ENCODE measurements at regions not wholly inside any gene's neighbourhood (a gene's known extent, or its start where the extent isn't known, plus 50 kb on each side); places are given as distances from the start of the nearest gene placed in this dataset.

DNA sequence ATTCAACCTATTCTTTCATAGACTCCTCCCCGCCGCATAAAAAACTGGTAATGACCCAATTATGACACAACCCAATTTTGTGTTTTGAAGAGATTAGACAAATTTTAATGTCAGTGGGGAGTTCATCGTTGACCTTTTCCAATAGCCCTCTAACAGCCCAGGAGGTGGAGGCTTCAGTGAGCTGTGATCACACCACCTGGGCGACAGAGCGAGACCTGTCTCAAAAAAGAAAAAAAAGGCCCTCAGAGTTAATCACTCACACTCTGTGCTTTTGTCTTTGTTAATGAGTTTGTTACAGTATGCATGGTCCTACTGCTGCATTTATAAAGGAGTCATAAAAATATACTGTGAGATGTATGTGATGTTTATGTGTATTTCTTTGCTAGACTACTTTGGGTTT is 510.6 kb downstream of the CPS1 start:
- no peak for DNase-seq (ENCODE audit: low read depth)

DNA sequence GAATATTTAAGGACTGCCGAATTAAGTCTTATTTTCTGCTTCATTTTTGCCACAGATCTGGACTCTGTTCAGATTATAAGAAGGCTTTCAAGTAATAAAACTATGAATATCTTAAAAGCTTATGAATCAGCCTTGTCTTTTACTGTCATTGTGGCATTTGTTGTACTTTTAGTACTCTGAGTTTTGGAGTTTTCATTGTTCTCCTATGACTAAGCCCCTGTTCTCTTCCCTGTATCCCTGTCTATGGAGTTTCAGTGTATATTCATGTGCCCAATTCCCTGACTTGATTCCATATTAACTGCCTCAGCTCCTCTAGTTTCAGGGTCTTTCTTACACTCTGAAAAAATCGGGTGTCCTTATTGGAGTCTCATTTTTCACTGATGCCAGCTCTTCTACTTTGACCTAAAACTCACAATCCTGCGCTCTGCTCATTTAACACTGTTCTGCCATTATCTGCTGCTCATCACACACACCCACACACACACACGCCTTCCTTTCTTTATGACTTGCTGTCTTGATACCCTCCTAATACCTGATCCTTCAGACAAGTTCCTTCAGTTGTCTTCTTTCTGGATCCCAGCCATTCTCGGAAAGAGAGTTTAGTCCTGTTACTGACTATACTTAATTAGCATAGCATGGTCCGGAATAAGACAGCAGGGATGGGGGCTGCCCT is 511.8 kb downstream of the CPS1 start:
- DNase-seq (ENCODE audit: low read depth): no peak

DNA sequence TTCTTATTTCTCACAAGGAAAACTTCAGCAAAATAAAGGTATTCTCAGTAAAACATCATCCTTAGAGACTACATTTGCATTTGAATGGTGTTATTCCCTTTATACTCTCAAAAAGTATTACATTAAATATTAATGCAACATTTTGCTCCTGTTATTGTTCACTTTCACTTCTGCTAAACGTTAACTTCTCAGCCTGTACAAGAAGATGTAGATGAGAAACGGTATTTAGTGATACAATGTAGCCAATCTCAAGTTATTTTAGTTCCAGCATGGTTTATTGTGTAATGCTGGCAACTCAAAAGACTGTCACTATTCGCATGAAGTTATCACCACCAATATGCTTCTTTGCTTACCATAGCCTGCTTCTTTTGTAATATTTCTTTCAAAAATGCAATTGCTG is 514.1 kb downstream of the CPS1 start:
- DNase-seq (ENCODE audit: low read depth): no peak

DNA sequence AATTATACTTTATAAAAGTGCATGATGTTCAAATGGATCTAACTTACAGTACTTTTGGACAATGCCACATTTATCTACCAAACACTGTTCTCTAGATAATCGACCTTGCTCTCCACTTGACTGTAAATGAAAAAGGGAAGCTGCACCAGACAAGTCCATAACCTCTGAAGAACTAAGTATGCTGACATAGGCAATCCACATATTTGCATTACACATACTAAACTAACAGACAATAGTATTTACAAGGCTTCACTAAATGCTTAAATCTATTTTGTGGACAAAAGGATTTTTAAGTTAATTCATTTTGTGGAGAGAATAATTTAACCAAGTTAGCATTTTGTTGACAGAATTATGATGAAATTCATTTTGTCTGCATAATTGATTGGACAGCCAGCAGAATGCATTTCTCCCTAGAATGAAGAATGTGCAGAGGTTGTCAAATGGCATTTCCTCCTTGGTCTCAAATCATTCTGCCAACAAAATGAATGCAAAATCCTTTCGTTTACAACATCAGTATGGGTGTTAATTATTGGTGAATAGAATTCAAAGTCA is 520.9 kb downstream of the CPS1 start:
- DNase-seq (ENCODE audit: low read depth): no peak

DNA sequence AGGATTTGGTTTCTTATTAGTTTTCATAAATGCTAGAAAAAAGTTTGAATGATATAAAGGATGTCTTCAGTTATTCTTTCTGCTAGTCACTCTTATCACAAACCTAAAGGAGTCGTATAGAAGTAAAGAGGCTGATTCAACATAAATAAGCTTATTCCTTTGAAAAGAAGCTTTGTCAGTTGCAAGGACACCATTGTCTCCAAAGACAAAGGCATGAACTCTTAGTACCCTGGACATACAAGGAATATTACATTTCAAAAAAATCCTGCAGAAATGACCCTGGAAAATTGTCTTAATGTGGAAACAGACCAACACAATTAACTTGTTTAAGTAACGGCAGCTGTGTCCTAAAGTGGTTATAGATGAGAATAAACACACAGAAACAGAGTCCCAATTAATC is 528.0 kb downstream of the CPS1 start:
- no peak for DNase-seq (ENCODE audit: low read depth)

DNA sequence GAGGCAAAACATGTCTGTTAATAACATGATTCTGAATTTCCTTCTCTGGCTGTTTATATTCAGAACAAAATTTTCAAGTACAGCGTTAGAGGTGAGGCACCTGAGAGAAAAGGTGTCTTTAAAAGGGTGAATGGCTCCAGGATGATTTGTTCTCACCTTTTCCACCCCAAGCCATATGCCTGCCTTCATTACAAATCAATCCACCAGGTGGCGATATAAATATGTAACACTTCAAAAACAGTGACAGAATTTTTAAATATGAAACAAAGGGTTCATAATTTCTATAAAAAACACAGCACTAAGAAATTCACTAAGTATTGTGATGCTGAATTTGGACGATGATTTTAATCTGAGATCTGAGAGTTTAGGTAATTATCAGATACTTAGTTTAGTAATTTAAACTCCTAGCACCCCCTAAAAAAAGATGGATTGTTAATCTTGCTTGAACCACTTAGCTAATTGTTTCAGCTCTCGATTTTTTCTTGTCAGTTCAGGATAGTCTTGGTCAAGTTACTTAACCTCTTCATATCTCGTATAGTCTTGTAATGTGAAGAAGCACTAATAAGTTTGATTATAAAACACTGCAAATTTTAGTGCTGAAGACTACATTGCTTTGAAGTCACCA is 528.8 kb downstream of the CPS1 start:
- DNase-seq (ENCODE audit: low read depth): peak; percentile 16

DNA sequence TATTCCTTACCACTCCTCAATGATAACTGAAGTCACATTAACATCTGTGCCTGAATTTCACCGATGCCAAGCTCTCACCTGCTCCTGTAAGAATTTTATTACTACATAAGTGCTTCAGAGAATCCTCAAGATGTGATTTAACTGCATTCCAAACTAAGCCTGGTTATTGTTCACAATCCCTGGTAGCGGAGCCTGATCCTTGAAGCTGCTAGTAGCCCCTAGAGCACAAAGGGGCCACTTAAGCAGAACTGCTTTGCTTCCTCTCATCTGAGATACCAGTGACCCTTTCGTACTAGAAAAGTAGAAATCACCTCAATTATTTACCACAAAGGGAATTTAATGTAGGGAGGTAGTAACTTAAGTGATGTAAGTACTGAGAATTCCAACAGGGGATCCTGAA is 529.6 kb downstream of the CPS1 start:
- no peak for DNase-seq (ENCODE audit: low read depth)

DNA sequence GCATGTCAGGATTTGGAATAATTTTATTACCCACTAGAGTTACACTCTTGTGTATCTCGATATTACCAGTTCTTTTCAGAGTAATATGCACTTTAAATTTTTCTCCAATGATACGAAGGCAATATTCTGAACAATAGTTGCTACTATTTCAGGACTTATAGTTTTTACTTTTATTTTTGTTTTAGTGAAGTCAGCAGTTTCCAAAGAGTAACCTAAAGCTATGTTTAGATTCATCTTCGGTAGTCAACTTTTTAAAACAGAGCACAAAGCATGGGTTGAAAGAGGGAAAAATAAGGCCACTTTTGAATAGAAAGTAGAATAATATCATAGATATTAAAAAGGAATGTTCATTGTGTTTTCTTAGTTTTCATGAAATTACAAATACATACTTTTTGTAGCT is 532.7 kb downstream of the CPS1 start:
- DNase-seq (ENCODE audit: low read depth): no peak

DNA sequence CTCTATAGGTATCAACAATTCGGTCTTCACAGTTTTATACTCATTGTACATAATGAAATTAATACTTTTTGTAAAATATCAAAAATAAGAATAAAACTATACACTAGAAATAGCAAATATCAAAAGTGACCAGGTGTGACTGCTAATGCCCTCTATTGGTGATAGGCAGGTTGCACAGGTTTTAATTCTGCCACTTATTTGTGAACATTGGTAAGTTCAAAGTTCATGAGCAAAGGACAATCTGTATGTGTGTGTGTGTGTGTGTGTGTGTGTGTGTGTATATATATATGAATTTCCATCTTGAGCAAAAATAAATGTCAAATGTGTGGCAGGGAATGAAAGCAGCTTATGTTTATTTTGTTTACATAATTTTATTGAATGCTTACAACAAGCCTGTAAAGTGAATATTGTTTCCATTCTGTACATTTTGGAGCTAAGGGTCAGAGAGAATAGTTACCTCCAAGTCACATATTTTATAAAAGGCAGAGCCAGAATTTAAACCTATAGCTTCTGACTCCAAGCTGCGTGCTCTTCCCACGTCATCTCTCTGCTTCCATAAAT is 537.4 kb downstream of the CPS1 start:
- no peak for DNase-seq (ENCODE audit: low read depth)

DNA sequence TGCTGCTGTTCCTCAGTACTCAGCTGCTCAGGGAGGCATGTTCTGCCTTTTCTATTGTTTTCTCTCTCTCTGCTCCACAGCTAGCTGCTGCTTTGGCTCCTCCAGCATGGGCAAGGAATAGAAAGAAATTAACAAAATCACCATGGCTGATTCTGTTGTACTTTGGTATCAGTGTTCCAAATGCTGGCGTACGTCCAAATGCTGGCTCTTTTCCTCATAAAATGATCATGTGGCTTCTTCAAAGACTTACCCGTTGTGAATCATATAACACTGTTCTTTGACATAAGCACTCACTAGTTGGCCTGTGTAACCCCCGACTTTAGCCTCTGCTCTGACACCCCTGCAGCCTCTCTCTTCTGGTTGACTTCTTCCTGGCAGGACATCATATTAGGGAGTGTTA is 547.6 kb downstream of the CPS1 start:
- no peak for DNase-seq (ENCODE audit: low read depth)

DNA sequence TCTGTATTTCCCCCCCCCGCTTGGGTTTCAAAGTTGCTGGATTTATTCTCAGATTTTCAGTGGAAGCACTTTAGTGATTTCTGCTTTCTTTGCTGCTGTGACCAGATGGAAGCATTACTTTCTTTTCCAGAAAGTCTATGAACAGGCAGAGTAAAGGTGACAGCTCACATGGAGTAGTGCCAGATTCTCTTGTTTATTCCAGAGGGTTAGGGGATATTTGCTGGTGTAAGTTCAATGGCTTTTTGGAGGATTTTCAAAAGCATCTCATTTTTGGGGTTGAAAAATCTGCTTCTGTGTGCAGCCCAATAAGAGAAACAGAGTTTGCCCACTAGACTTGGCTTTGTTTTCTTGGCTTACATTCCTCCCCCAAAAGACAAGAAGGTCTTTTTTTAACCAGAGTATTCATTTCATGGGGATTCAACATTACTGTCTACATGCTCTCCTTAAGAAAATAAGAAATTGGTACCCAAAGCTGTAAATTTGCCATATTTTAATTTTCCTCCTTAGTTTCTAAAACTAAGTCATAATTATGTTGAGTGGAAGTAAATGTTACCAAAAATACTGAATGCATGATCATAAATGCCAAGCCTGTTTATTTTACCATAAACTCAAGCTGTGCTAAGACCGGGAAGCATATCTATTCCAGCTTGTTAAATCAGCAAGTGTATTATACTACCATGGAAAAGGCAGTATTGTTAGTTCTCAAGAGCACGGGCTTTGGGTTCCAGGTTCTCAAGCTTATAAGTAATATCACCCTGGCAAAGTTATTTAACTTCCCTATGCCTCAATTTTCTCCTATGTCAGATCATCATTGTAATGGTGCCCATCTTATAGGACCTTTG is 557.2 kb downstream of the CPS1 start:
- DNase-seq (ENCODE audit: low read depth): no peak

DNA sequence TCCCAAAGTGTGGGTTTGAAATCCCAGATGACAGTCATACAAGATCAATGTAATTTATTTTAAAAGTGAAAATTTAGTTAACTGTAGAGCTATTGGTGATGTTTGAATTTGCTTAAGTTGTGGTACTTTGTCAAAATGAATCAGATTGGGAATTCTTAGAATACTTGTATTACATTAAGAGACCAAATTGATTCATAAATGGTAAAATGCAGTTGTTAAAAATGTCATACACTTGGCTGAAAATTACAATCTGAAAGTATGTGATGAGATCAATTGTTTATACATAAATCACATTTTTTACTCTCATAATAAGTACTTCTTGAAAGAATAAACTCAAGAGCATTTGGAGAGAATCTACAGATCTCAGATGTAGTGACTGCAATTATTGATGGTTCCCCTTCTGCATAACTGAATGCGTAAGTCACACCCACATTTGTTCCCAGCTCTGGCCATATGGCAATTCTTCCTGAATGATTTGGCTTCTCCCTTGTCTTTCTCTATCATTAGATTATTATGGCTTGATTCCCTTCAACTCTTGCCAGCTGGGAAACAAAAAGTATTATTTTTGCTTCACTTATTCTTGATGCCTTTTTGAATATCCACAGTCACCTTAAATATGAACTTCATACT is 558.5 kb downstream of the CPS1 start:
- no peak for DNase-seq (ENCODE audit: low read depth)

DNA sequence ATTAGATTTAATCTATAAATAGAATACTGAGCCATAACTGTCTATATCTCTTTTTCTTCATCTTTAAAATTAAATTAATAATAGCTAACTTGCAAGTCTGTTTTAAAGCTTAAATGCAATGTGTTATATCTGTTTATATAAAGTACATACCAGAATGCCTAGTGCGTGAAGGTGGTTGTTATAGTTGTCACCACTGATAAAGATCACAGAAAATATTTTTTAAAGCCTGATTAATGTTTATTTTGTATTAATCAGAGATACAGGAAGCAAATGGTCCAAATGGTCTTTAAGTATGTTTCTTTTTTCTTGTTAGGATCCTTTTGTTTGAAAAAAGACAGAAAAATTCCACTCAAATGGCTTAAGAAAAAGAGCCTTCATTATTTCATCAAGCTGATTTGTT is 560.6 kb downstream of the CPS1 start:
- no peak for DNase-seq (ENCODE audit: low read depth)

DNA sequence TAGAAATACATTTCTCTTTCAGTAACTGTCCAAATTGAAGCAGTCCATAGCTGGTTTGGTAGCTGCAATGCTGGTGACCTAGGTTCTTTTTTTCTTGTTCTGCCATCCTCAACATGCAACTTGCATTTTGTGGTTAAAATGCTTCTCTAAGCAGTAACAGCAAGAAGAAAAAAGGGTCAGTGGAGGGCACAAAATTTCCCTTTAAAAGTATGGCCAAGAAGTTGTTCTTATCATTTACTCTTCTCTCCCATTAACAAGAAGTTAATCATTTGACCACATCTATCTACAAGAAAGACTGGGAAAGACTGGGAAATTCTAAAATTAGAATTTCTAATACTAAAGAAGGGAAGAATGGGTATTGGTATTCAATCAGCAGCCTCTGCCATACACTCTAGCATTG is 569.9 kb downstream of the CPS1 start:
- DNase-seq (ENCODE audit: low read depth): no peak

DNA sequence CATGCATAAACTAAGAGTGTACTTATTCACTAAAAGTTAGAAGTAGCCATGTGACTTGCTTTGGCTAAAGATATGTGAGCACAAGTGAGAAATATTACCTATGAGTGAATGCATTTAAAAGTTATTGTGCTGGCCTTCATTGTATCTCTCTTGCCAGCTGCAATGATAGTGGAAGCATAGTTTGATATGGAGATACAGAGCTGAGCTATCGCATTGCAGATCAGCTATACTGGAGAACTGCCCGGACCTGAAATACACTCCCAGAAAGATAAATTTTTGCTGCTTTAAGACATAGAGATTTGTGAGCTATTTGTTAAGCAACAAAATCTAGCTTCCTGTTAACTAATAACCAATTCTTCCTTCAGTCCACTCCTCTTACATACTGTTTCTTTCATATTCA is 571.1 kb downstream of the CPS1 start:
- no peak for DNase-seq (ENCODE audit: low read depth)

DNA sequence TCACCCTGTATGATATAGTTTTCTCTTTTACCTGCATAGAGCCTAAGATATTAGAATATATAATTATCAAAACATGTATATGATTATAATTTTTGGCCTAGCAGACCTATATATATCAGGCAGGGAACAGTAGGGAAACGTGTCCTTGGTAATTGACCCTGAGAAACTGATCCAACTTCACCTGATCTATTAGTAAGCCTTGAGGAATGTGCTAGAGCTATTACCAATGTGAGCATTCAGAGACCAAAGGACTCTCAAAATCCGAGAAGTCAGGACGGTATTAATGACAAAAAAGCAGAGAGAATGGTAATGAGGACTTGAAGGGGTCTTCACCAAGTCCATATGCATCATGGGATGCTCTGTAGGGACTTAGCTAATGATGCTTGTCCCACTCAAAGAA is 571.9 kb downstream of the CPS1 start:
- DNase-seq (ENCODE audit: low read depth): no peak

DNA sequence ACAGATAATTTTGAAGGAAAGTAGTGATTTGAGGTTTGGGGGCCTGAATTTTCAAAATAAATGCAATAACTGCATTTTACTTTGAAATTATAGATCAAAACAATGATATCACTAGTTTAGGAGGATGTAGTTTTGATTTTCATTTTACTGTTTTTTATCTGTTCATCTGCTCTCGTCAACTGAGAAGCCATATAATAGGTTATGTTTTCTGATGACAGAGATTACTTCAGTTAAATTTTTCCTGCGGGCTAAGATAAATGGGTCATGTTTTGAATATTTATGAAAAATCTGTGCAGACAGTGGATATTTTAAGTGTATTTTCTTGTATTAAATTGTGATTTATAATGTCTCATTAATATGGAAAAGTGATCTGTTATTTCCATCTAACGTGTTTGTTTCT is 573.4 kb downstream of the CPS1 start:
- no peak for DNase-seq (ENCODE audit: low read depth)

DNA sequence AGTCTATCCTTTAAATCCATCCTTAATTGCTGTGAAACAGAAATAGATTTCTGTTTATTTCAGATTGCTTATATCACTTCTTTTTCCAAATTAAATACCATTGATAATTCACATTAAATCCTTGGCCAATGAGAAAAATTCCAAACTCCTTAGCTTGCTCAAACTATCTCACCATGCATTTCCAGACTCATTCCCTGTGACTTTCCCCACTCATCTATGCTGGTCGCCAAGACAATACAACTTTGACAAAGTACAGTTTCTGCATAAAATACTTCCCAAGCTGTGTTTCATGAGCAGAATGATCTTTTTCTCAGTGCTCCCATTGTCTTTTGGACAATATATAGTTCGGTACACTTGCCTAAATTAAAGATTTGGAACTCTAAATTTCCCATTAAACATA is 575.6 kb downstream of the CPS1 start:
- no peak for DNase-seq (ENCODE audit: low read depth)

DNA sequence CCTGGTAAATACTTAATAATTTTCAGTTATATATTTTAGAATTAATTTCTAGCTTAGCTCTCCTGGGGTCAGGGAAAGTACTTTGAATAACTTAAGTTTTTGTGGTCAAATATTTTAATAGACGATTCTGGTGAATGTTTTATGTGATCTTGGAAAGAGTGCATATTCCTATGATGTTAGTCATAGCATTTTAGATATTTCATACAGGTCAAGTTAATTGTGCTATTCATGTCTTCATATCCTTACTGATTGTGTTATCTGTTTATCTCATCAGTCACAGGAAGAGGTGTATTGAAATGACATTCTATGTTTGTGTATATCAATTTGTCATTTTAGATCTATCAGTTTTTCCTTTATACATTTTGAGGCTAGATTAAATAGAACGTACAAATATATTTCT is 576.2 kb downstream of the CPS1 start:
- DNase-seq (ENCODE audit: low read depth): no peak

DNA sequence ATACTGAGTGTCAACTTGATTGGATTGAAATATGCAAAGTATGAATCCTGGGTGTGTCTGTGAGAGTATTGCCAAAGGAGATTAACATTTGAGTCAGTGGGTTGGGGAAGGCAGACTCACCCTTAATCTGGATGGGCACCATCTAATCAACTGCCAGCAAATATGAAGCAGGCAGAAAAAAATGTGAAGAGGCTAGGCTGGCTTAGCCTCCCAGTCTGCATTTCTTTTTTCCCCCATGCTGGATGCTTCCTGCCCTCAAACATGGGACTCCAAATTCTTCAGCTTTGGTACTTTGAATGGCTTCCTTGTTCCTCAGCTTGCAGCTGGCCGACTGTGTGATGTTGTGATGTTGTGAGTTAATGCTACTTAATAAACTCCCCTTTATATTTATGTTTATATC is 577.4 kb downstream of the CPS1 start:
- no peak for DNase-seq (ENCODE audit: low read depth)

DNA sequence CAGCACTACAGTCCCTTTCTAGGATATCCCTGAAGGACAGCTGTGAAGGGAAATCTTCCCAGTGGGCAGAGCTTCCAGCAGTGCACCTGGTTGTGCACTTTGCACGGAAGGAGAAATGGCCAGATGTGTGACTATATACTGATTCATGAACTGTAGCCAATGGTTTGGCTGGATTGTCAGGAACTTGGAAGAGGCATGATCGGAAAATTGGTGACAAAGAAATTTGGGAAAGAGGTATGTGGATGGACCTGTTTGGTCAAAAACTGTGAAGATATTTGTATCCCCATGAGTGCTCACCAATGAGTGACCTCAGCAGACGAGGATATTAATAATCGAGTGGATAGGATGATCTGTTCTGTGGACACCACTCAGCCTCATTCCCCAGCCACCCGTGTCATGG is 582.2 kb downstream of the CPS1 start:
- no peak for DNase-seq (ENCODE audit: low read depth)

DNA sequence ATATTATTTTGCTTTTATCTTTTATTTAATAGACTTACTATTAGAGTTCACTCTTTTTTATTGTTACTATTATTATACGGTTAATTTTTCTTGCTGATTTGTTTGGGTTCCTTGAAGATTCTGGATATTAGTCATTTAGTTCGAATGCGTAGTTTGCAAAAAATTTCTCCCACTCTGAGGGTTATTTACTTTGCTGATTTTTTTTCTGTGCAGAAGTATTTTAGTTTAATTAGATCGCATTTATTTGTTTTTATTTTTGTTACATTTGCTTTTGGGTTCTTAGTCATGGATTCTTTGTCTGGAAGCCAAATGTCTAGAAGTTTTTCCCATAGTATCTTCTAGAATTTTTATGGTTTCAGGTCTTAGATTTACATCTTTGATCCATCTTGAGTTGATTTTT is 585.2 kb downstream of the CPS1 start:
- DNase-seq (ENCODE audit: low read depth): no peak

All from stromal cell of bone marrow (primary cell).